Endothelial cell of umbilical vein (primary cell): ENCODE measurements at regions not wholly inside any gene's neighbourhood (a gene's known extent, or its start where the extent isn't known, plus 50 kb on each side); places are given as distances from the start of the nearest gene placed in this dataset.

Experiments used
- CTCF ChIP-seq, 2 donors: IDR thresholded peaks; 1 replicate in 1 of 2; 2 replicates in 1 of 2; pipeline ENCODE4 v1.5.1; 2011; ENCODE audit warnings: low read length in 2 of 2, mild to moderate bottlenecking in 2 of 2, moderate library complexity in 2 of 2, control low read depth in 1 of 2, inconsistent platforms in 1 of 2, low read depth in 1 of 2; ENCODE audit not compliant: insufficient read depth in 1 of 2; ENCODE audit errors: extremely low read depth in 1 of 2
- MAX ChIP-seq: IDR thresholded peaks from 2 replicates; pipeline ENCODE4 v1.6.1; 2011; ENCODE audit not compliant: insufficient read depth, insufficient read length
- MYC ChIP-seq: IDR thresholded peaks from one replicate; pipeline ENCODE4 v1.6.1; 2011; ENCODE audit warnings: mild to moderate bottlenecking, low read depth, low read length
- POLR2A ChIP-seq: IDR thresholded peaks from 2 replicates; pipeline ENCODE4 v1.6.1; 2012; ENCODE audit warnings: low read depth, mild to moderate bottlenecking, control low read depth, low read length
- POLR2AphosphoS5 ChIP-seq: IDR thresholded peaks from 2 replicates; pipeline ENCODE4 v1.6.1; 2012; ENCODE audit warnings: low read depth, mild to moderate bottlenecking, control low read depth, low read length, moderate library complexity; ENCODE audit not compliant: insufficient read depth

DNA sequence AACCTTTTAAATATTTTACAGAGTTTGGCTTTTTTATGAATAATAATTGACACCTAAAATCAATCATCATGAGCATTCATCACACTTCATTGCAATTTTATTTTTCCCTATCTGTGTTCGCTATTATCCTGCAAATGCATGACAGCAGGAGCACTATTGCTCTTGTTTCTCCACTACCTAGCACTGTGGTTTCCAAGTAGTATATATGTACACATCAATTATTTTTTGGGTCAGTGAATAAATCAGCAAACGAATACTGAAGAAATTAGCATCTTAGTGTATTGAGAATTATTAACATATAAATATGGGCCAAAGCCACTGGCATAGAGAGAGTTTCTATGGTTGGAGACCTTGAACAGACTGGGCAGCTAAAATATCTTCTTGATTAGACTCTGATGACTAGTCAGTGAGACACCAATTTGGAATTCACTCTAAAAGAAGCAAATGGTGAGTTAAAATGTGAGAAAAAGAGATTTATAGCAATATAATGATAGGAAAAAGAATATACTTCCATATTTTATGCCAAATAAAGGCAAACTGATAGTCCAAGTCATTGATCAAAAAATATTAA, 731.1 kb upstream of the LUZP2 start:
- TF ChIP-seq CTCF (IDR thresholded peaks at IDR 0.05; ENCODE audit: extremely low read depth in 1 of 2, insufficient read depth in 1 of 2, low read depth in 1 of 2, low read length in 2 of 2) (no peak), MAX (no peak), POLR2A (no peak), POLR2AphosphoS5 (no peak), MYC (no peak)
